GM19193 (cell line): ENCODE measurements at regions not wholly inside any gene's neighbourhood (a gene's known extent, or its start where the extent isn't known, plus 50 kb on each side); places are given as distances from the start of the nearest gene placed in this dataset.

Source experiments
- POLR2A ChIP-seq: IDR thresholded peaks from 4 replicates; pipeline ENCODE4 v1.6.1; 2011; ENCODE audit not compliant: insufficient read depth, insufficient read length; ENCODE audit errors: extremely low read depth

DNA sequence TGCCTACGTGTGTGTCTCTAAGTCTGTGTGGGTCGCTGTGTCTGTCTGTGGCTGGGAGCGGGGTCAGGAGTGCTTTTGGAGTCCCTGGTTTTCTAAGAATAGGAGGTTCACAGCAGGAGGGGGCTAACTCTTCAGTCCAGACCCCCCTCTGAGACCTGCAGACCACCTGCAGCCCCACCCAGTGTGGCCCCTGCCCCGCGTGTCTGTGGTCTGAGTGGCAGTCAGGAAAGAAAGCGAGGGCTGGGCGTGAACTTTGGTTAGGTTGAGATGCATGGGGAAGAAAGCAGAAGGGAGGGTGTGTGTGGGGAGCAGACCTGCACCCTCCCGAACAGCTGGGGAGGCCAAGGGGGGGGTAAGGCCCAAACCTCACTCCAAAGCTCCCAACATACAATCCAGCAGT is 144.9 kb upstream of the TPM1 start:
- TF ChIP-seq POLR2A: no peak

DNA sequence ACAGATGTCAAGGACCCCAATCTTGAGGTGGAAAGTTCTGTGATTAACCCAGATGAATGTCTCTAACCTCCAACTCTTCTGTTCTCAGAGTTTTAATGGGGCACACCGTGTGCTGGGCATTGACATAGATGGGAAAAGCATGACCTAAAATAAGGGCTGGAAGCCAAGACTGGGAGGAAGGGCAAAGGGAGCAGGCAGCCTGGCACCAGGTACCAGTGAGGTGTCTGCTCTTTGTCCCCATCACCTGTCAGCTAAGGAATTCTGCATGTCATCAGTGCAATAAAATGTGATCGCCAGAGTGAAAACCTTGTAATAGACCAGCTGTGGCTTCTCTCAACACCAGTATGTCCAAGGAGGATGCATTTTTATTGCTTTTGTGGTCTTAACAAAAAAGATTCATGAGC is 143.5 kb upstream of the TPM1 start:
- TF ChIP-seq POLR2A: no peak

DNA sequence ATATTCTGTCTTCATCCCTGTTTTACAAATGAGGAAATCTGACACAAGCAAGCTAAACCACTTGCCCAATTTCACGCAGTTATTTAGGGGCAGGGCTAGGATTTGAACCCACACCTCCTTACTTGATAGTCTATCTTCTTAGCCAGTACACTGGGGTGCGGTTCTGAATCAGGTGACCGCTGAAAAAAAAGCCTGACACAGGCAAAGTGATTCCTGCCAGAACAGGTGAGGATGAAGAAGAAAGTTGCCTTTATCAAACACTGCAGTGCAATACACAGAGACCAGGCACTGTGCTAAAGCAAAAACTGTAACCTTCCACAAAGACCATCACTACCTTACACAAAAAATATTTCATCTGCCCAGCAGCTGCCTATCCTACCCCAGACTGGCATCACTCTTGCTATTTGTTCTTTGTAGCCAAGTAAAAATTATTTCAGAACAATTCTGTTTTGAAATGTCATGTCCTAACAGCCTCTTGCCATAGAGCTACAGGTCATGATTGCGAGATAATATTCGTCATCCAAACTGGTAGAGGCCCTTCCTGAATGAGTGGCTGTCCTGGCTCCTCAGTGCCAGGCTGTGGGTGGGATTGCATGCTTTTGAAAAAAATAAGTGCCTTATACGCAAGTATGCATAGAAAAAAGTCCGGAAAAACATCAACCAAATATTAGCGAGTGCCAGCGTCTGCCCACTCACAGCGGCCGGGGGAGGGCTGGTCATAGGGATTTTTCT is 142.3 kb upstream of the TPM1 start:
- no peak for TF ChIP-seq POLR2A

DNA sequence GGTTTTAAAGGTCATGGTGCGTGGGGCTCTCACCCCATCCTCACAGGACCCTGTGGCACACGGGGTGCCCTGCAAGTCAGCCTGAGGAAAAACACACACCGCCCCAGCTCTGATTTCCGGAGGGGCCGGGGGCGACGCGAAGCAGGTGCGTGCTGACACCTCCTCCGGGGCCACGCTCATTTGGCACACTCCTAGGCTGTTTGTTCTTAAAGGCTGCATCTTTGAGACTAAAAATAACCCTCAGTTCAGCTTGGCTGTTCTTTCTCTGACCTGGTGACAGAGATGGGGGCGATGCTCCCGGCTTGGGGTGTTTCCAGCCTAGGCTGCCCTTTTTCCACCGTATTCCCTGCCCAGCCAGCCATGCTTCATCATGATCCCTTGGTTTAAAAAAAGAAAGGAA is 141.5 kb upstream of the TPM1 start:
- no peak for TF ChIP-seq POLR2A

DNA sequence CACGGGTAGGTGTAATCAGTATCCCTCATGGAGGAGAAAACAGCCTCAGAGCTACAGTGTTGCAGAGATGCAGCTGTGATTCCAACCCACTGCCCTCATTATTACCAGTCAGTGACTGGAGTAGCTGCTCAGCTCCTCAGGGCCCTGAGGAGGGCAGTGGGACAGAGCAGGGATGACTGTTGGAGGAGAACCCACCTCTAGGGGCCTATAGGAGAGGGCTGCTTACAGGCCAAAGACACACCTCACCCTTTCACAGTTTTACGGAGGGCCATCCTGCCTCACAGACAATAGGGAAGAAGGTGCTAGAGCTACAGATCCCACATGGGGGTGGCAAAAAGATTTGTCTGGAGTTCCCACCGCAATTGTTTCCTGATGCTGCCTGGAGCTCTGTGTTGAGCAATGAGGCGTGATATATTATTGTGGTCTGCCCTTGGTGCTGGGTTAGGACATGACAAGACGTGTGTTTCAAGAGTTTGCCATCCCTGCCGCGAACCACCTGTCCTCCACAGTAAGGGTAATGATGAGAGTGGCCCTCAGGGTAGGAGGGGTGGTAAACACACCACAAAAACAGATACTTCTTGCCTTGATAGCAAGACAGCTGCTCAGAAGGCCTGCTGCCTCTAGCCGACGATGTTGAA is 140.5 kb upstream of the TPM1 start:
- TF ChIP-seq POLR2A: no peak

DNA sequence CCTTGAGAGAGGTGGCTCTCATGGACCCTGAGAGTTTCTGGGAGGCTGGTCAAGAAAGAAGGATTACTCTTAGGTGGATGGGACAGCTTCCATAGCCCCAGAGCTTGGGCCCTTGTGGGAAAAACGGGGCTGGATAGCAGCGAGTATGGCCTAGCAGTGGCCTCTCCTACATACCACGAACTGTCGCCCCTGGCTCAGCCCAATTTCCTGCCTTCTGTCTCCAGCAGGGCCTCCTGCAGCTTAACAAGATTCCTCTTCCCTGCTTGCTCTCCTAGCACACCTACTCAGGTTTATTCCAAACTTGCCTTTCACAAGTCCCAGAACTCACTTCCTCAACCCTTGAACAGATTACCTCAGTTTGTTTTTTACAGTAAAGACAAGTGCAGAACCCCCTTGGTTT is 139.7 kb upstream of the TPM1 start:
- no peak for TF ChIP-seq POLR2A

DNA sequence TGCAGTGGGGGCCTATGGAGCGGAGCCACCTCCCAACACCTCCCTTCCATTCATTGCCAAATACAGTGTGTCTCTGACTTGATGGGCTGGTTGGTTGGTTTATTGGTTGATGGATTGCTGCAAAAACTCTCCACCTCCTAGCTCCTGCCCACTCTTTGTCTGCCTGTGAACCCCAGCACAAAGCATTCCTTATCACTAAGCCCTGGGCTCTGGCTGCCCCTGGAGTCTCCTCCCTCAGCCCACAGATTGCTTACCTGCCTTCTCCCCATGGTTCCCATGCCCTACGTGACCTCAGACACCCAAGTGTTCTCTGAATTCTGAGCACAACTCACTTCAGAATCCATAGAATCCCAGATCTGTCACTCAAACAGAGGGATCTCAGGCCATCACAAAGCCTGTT is 139.1 kb upstream of the TPM1 start:
- no peak for TF ChIP-seq POLR2A

DNA sequence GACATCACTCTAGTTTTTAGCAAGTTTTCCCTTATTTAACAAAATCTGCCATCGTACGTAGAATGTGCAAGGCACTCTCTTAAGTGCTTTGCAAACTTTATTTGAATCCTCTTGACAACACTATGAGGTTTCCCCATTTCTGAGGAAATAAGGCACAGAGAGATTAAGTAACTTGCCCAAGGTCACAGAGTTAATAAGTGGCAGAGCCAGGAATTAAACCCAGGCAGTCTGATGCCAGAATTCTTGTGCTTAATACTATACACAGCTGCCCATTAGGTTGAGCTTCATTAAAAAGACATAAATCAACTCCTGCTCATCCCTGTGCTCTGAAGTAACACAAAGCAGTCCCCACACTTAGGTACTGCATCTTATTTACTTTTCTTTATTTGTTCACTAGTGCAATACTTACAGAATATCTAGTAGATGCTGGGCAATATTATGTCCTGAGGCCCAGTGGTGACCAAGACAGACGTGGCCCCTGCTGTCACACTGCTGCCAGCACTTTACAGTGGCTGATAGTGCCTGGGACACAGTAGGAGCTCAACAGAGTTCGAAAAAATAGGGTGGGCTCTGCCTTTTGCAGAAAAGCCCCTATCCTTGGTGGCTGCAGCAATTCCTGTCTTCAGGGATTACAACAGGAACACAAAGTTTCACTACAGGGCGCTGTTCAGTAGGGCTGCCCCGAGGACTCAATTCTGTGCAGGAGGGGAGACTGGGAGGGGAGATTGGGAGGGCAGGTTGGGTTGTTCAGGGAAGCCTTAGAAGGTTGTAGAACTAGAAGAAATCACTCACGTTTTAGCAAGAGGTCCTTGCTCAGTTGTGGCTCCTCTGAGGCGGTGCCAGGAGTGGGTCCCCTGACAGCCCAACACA is 138.3 kb upstream of the TPM1 start:
- TF ChIP-seq POLR2A: no peak

DNA sequence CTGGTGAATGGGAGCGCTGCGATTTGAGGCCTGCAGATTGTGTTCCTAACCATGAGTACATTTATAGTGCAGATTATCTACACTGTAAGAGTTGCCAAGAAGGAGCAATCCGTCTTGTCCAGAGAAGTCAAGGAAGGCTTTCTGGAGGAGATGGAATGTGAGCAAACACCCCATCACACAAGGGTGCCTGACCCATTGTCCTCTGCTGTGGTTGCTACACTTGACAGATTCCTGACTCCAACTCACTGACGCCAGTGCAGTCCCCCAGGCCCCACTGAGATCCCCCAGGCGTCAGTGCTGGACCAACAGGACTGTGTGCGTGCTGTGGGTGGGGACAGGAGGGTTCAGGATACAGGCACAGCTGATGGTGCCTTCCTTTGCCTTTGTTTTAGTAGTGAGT is 135.9 kb upstream of the TPM1 start:
- no peak for TF ChIP-seq POLR2A

DNA sequence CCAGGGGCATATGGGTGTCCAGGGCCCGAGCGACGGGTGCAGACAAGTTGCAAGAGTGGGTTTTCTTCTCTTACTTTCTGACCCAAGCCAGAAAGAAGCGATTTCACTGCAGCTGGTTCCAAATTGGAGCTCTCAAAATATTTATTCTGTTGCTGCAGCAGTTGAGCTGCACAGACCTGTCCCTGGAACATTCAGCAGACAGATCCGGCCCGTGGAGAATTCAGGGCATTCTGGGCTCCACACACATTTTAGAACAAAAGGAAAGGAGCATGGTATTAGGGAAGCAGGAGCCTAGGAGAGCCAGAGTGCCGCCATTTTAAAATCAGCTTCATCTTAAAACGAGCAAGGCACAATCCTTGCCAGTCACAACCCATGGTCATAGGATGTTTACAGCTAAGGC is 135.3 kb upstream of the TPM1 start:
- no peak for TF ChIP-seq POLR2A

DNA sequence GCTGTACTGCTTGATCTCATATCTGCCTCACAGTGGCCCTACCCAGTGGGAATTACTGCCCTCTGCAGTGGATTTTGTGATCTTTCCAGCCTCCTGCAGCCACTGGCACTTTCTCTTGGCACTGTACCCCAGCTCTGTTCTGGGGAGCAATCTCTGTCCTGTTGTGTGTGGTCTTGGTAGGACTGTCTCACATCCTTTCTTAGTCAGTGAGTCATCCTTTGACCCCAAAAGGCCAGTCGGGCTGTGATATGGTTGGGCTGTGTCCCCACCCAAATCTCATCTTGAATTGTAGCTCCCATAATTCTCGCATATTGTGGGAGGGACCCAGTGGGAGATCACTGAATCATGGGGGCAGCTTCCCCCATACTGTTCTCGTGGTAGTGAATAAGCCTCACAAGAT is 133.3 kb upstream of the TPM1 start:
- no peak for TF ChIP-seq POLR2A

DNA sequence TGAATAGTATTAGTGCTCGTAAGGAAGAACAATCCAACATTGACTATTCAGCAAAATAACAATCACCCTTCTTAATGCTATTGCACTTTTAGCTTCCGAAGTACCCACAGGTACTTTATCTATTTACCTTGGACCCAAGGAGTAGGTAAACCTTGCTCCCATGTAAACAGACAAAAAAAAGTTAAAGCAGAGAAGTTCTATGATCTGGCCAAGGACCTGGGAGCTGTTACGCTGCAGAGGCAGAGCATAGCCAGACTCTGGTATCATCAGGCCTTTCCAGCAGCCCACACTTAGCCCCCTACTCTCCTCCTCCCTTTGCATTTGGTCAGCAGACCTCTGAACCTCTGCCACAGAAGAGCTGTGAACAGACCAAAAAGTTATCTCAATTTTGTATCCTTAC is 130.3 kb upstream of the TPM1 start:
- no peak for TF ChIP-seq POLR2A

DNA sequence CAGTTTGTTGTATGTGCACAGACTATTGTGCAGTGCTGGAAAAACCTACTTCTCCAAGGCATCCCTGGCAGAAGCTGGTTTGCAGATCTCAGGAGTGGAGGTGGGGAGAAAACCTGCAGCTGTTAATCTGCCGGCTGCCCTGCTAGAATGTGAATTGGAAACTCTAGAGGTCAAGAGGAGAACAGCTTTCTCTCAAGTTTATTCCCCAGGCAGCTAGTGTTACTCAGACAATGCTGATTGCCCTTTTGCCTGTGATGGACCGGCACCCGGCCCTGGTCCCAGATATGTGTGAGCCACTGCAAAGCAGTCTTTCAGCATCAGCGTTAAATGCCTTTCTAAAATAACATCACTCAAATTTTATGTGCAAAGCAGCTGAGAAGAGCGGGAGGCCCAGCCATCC is 129.7 kb upstream of the TPM1 start:
- TF ChIP-seq POLR2A: no peak

DNA sequence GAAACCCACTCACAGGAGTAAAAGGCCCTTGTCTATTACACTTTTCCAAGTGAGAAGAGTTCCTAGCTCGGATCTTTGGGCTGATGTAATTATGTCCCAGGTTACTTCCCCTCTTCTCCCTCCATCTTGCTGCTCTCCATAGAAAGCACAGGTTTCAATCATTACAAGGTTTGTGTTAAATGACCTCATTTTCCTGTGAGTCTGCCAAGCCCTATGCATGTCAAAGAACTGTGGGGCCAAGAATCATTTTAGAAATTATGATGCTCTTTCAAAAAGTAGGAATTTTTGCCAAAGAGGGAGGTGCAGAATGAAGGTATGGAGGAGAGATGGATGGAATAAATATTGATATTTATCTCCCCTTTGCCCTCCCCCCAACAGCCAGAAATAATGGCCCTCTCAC is 129.3 kb upstream of the TPM1 start:
- TF ChIP-seq POLR2A: no peak

DNA sequence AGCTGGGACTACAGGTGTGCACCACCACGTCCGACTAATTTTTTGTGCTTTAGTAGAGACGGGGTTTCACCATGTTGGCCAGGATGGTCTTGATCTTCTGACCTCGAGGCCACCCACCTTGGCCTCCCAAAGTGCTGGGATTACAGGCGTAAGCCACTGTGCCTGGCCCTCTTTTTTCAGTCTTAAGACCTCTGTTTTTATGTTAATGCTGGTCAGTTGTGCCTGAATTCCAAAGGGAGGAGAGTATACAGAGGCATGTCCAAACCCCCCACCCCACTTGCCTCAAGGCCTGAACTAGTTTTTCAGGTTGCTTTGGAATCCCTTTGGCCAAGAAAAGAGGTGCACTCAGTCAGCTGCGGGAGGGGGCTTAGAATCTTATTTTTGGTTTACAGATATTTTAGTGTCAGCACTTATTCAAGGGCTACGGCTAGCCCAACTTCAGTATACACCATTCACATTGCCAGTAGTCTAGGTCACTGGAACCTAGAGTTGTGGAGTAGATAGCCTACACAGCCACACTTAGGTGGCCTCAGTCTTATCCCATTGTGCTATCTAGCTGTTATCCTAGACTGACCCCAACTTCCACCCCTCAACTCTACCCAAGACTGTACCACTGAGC is 128.0 kb upstream of the TPM1 start:
- no peak for TF ChIP-seq POLR2A
